ENCODE measurements at regions not wholly inside any gene's neighbourhood (a gene's known extent, or its start where the extent isn't known, plus 50 kb on each side); places are given as distances from the start of the nearest gene placed in this dataset.

- Histone ChIP-seq H3K4me3 (no peak overlapping the region), H3K9me3 (ENCODE audit: control insufficient read depth in 4 of 4, insufficient read depth in 3 of 4, low read length in 3 of 4) (no peaks in the 10 kb centered on the region), H3K36me3 (ENCODE audit: control insufficient read depth in 4 of 4, insufficient read depth in 4 of 4, low read length in 4 of 4) (peaks cover 3 to 13% (median 8%) of the 10 kb centered on the region in 4 donors), H3K9ac (ENCODE audit: insufficient read depth in 1 of 2, low read length in 2 of 2) (no peak overlapping the region), H3K27ac (ENCODE audit: low read depth in 1 of 2, low read length in 1 of 2) (no peak overlapping the region), H3K4me1 (ENCODE audit: control insufficient read depth in 5 of 5, insufficient read depth in 5 of 5, low read length in 5 of 5) (peaks cover 0 to 1% (median 0%) of the 10 kb centered on the region in 5 donors), H3K27me3 (ENCODE audit: control insufficient read depth in 3 of 3, insufficient read depth in 3 of 3, low read length in 2 of 3) (no peaks in the 10 kb centered on the region)
- no peak for ATAC-seq (ENCODE audit: insufficient read depth, low FRiP score)
- peak; percentile 47 for TF ChIP-seq CTCF (IDR thresholded peaks at IDR 0.05; ENCODE audit: control extremely low read depth, extremely low read depth)
- 84 to 91% methylated on average over 9 of the region's 9 CpGs for WGBS, 2 donors
- DNase-seq: peak in 2 of 3 donors; percentile 48 to 60
These were observed 211.1 kb upstream of the RGS6 start for GRCh38 chr14:71720978-71721624.

- H3K4me1 ChIP-seq (ENCODE audit: control insufficient read depth in 5 of 5, insufficient read depth in 5 of 5, low read length in 5 of 5): peaks cover 0 to 1% (median 0%) of the 10 kb centered on the region in 5 donors
- no peak for ATAC-seq (ENCODE audit: insufficient read depth, low FRiP score)
- H3K27me3 ChIP-seq (ENCODE audit: control insufficient read depth in 3 of 3, insufficient read depth in 3 of 3, low read length in 2 of 3): no peaks in the 10 kb centered on the region
- WGBS, 2 donors: 78 to 94% methylated on average over 3 of the region's 3 CpGs
- H3K9me3 ChIP-seq (ENCODE audit: control insufficient read depth in 4 of 4, insufficient read depth in 3 of 4, low read length in 3 of 4): no peaks in the 10 kb centered on the region
- no peak for DNase-seq
- H3K4me3 ChIP-seq: no peak overlapping the region
- no peak overlapping the region for H3K9ac ChIP-seq (ENCODE audit: insufficient read depth in 1 of 2, low read length in 2 of 2)
- H3K27ac ChIP-seq (ENCODE audit: low read depth in 1 of 2, low read length in 1 of 2): no peak overlapping the region
- H3K36me3 ChIP-seq (ENCODE audit: control insufficient read depth in 4 of 4, insufficient read depth in 4 of 4, low read length in 4 of 4): peaks cover 3 to 13% (median 10%) of the 10 kb centered on the region in 4 donors
- no peak for TF ChIP-seq CTCF (IDR thresholded peaks at IDR 0.05; ENCODE audit: control extremely low read depth, extremely low read depth)
These were observed 210.4 kb upstream of the RGS6 start for GRCh38 chr14:71721791-71722190.

- Histone ChIP-seq H3K27me3 (ENCODE audit: control insufficient read depth in 3 of 3, insufficient read depth in 3 of 3, low read length in 2 of 3) (no peaks in the 10 kb centered on the region), H3K27ac (ENCODE audit: low read depth in 1 of 2, low read length in 1 of 2) (no peak overlapping the region), H3K4me3 (no peak overlapping the region), H3K36me3 (ENCODE audit: control insufficient read depth in 4 of 4, insufficient read depth in 4 of 4, low read length in 4 of 4) (peaks cover 3 to 14% (median 10%) of the 10 kb centered on the region in 4 donors), H3K9me3 (ENCODE audit: control insufficient read depth in 4 of 4, insufficient read depth in 3 of 4, low read length in 3 of 4) (no peaks in the 10 kb centered on the region), H3K9ac (ENCODE audit: insufficient read depth in 1 of 2, low read length in 2 of 2) (no peak overlapping the region), H3K4me1 (ENCODE audit: control insufficient read depth in 5 of 5, insufficient read depth in 5 of 5, low read length in 5 of 5) (peaks cover 0 to 1% (median 0%) of the 10 kb centered on the region in 5 donors)
- no peak for ATAC-seq (ENCODE audit: insufficient read depth, low FRiP score)
- no peak for TF ChIP-seq CTCF (IDR thresholded peaks at IDR 0.05; ENCODE audit: control extremely low read depth, extremely low read depth)
- WGBS, 2 donors: 60 to 82% methylated on average over 6 of the region's 6 CpGs
- DNase-seq: no peak
These were observed 209.3 kb upstream of the RGS6 start for GRCh38 chr14:71722885-71723284.

Measured in lung (tissue), 11 donors.